ENCODE measurements at regions not wholly inside any gene's neighbourhood (a gene's known extent, or its start where the extent isn't known, plus 50 kb on each side); places are given as distances from the start of the nearest gene placed in this dataset.

GRCh38 chr3:69568951-69569350 is 170.3 kb upstream of the MITF start:
- no peak for DNase-seq (ENCODE audit: low read depth in 2 of 2)

- DNase-seq (ENCODE audit: low read depth in 2 of 2), result no peak
These were observed 170.8 kb upstream of the MITF start for GRCh38 chr3:69568458-69568857.

- DNase-seq (ENCODE audit: low read depth in 2 of 2), result no peak
These were observed 171.6 kb upstream of the MITF start for GRCh38 chr3:69567710-69568052.

- no peak for DNase-seq (ENCODE audit: low read depth in 2 of 2)
These were observed 172.1 kb upstream of the MITF start for GRCh38 chr3:69567023-69567709.

- no peak for DNase-seq (ENCODE audit: low read depth in 2 of 2)
These were observed 173.0 kb upstream of the MITF start for GRCh38 chr3:69566275-69566674.

- no peak for DNase-seq (ENCODE audit: low read depth in 2 of 2)
These were observed 173.9 kb upstream of the MITF start for GRCh38 chr3:69565316-69565715.

GRCh38 chr3:69563981-69564380 is 175.3 kb upstream of the MITF start:
- DNase-seq (ENCODE audit: low read depth in 2 of 2), result no peak

- DNase-seq (ENCODE audit: low read depth in 2 of 2), result no peak
These were observed 176.1 kb upstream of the MITF start for GRCh38 chr3:69563151-69563550.

GRCh38 chr3:69562020-69562419 is 176.1 kb upstream of the FRMD4B start:
- no peak for DNase-seq (ENCODE audit: low read depth in 2 of 2)

- no peak for DNase-seq (ENCODE audit: low read depth in 2 of 2)
These were observed 174.9 kb upstream of the FRMD4B start for GRCh38 chr3:69560818-69561217.

GRCh38 chr3:69560116-69560515 is 174.2 kb upstream of the FRMD4B start:
- no peak for DNase-seq (ENCODE audit: low read depth in 2 of 2)

GRCh38 chr3:69558912-69559311 is 173.0 kb upstream of the FRMD4B start:
- no peak for DNase-seq (ENCODE audit: low read depth in 2 of 2)

GRCh38 chr3:69554576-69554975 is 168.7 kb upstream of the FRMD4B start:
- no peak for DNase-seq (ENCODE audit: low read depth in 2 of 2)

GRCh38 chr3:69553888-69554287 is 168.0 kb upstream of the FRMD4B start:
- no peak for DNase-seq (ENCODE audit: low read depth in 2 of 2)

GRCh38 chr3:69547461-69547880 is 161.6 kb upstream of the FRMD4B start:
- no peak for DNase-seq (ENCODE audit: low read depth in 2 of 2)

GRCh38 chr3:69542805-69543429 is 157.0 kb upstream of the FRMD4B start:
- DNase-seq (ENCODE audit: low read depth in 2 of 2), result no peak

- DNase-seq (ENCODE audit: low read depth in 2 of 2), result no peak
These were observed 156.4 kb upstream of the FRMD4B start for GRCh38 chr3:69542089-69542804.

GRCh38 chr3:69541711-69542088 is 155.8 kb upstream of the FRMD4B start:
- DNase-seq (ENCODE audit: low read depth in 2 of 2), result no peak

GRCh38 chr3:69540706-69541581 is 155.1 kb upstream of the FRMD4B start:
- DNase-seq (ENCODE audit: low read depth in 2 of 2), result no peak

GRCh38 chr3:69539134-69539533 is 153.2 kb upstream of the FRMD4B start:
- DNase-seq (ENCODE audit: low read depth in 2 of 2), result no peak

- no peak for DNase-seq (ENCODE audit: low read depth in 2 of 2)
These were observed 152.4 kb upstream of the FRMD4B start for GRCh38 chr3:69538281-69538680.

GRCh38 chr3:69536306-69537020 is 150.6 kb upstream of the FRMD4B start:
- no peak for DNase-seq (ENCODE audit: low read depth in 2 of 2)

Measured in stimulated activated CD4-positive, alpha-beta T cell treated with anti-CD3 and anti-CD28 coated beads, Interleukin-1b, Interleukin-23, amount 100 ng/mL, for 4 hours (primary cell).